G401.6 (cell line): ENCODE measurements at regions not wholly inside any gene's neighbourhood (a gene's known extent, or its start where the extent isn't known, plus 50 kb on each side); places are given as distances from the start of the nearest gene placed in this dataset.
"Not testable (repeated sequence)": the region's sequence is repeated elsewhere in the genome, so short reads cannot be mapped to it uniquely, and the experiment has no call there.

Source experiments
- FAIRE-seq: peaks from 2 replicates; lab custom pipeline; 2012; peaks lifted over from hg19 to GRCh38; lab: Jason Lieb, UNC

- FAIRE-seq = no peak
These were observed 731.0 kb downstream of the ZNF385D start for GRCh38 chr3:21020043-21020442.

GRCh38 chr3:21017115-21017852 is 733.7 kb downstream of the ZNF385D start:
- no peak for FAIRE-seq

- FAIRE-seq = no peak
These were observed 737.4 kb downstream of the ZNF385D start for GRCh38 chr3:21013566-21013965.

GRCh38 chr3:20999661-21000060 is 751.3 kb downstream of the ZNF385D start:
- FAIRE-seq = no peak

- FAIRE-seq = no peak
These were observed 753.8 kb downstream of the ZNF385D start for GRCh38 chr3:20997183-20997582.

GRCh38 chr3:20990896-20991295 is 760.1 kb downstream of the ZNF385D start:
- no peak for FAIRE-seq

- FAIRE-seq = not testable (repeated sequence)
These were observed 761.4 kb downstream of the ZNF385D start for GRCh38 chr3:20989653-20990052.

- no peak for FAIRE-seq
These were observed 766.3 kb downstream of the ZNF385D start for GRCh38 chr3:20984594-20985205.

GRCh38 chr3:20975188-20975651 is 775.8 kb downstream of the ZNF385D start:
- FAIRE-seq = no peak

GRCh38 chr3:20974396-20974795 is 776.6 kb downstream of the ZNF385D start:
- no peak for FAIRE-seq

GRCh38 chr3:20970807-20971206 is 780.2 kb downstream of the ZNF385D start:
- FAIRE-seq = not testable (repeated sequence)

GRCh38 chr3:20967485-20967884 is 781.5 kb upstream of the SGO1 start:
- FAIRE-seq = not testable (repeated sequence)

GRCh38 chr3:20958161-20958560 is 772.2 kb upstream of the SGO1 start:
- no peak for FAIRE-seq

- no peak for FAIRE-seq
These were observed 759.9 kb upstream of the SGO1 start for GRCh38 chr3:20945892-20946291.

- no peak for FAIRE-seq
These were observed 749.8 kb upstream of the SGO1 start for GRCh38 chr3:20935791-20936190.

- FAIRE-seq = no peak
These were observed 745.8 kb upstream of the SGO1 start for GRCh38 chr3:20931834-20932233.

- no peak for FAIRE-seq
These were observed 744.0 kb upstream of the SGO1 start for GRCh38 chr3:20930034-20930433.

GRCh38 chr3:20924646-20925385 is 738.8 kb upstream of the SGO1 start:
- no peak for FAIRE-seq

GRCh38 chr3:20921112-20921511 is 735.1 kb upstream of the SGO1 start:
- not testable (repeated sequence) for FAIRE-seq

- FAIRE-seq = no peak
These were observed 731.1 kb upstream of the SGO1 start for GRCh38 chr3:20916951-20917606.

- FAIRE-seq = no peak
These were observed 728.3 kb upstream of the SGO1 start for GRCh38 chr3:20914310-20914709.

- FAIRE-seq = no peak
These were observed 726.4 kb upstream of the SGO1 start for GRCh38 chr3:20912406-20912805.

GRCh38 chr3:20909511-20909910 is 723.5 kb upstream of the SGO1 start:
- FAIRE-seq = no peak
